Nephron (organoid): ENCODE measurements at regions not wholly inside any gene's neighbourhood (a gene's known extent, or its start where the extent isn't known, plus 50 kb on each side); places are given as distances from the start of the nearest gene placed in this dataset.
A peak's percentile ranks its signal among the peaks of the same experiment; 100 is the strongest.

Experiments used
- H3K27ac Mint-ChIP-seq, 3 experiments: 2 replicates each; pipeline ENCODE4 v1.8.0; 2020; ENCODE audit warnings: mixed read lengths in 3 of 3, mild to moderate bottlenecking in 2 of 3, moderate library complexity in 1 of 3
- H3K27me3 Mint-ChIP-seq: 2 replicates; pipeline ENCODE4 v1.8.0; 2021; ENCODE audit warnings: low read depth, mild to moderate bottlenecking, moderate library complexity, mixed read lengths
- H3K36me3 Mint-ChIP-seq: 2 replicates; pipeline ENCODE4 v1.8.0; 2020; ENCODE audit warnings: low read depth, mixed read lengths
- H3K4me1 Mint-ChIP-seq: 2 replicates; pipeline ENCODE4 v1.8.0; 2020; ENCODE audit warnings: mixed read lengths
- H3K4me3 Mint-ChIP-seq, 3 experiments: 2 replicates each; pipeline ENCODE4 v1.8.0; 2020; ENCODE audit warnings: mild to moderate bottlenecking in 3 of 3, mixed read lengths in 3 of 3, moderate library complexity in 2 of 3
- H3K9me3 Mint-ChIP-seq: 2 replicates; pipeline ENCODE4 v1.8.0; 2020; ENCODE audit warnings: mixed read lengths
- TF ChIP-seq, protein P1 (sequence below), 3 experiments: fragments of 200-600 bp; sonication (generic); IDR thresholded peaks; one replicate each; pipeline ENCODE4 v1.5.0; 2021; ENCODE audit warnings: antibody characterized with exemption in 3 of 3; ENCODE audit not compliant: unreplicated experiment in 3 of 3

DNA sequence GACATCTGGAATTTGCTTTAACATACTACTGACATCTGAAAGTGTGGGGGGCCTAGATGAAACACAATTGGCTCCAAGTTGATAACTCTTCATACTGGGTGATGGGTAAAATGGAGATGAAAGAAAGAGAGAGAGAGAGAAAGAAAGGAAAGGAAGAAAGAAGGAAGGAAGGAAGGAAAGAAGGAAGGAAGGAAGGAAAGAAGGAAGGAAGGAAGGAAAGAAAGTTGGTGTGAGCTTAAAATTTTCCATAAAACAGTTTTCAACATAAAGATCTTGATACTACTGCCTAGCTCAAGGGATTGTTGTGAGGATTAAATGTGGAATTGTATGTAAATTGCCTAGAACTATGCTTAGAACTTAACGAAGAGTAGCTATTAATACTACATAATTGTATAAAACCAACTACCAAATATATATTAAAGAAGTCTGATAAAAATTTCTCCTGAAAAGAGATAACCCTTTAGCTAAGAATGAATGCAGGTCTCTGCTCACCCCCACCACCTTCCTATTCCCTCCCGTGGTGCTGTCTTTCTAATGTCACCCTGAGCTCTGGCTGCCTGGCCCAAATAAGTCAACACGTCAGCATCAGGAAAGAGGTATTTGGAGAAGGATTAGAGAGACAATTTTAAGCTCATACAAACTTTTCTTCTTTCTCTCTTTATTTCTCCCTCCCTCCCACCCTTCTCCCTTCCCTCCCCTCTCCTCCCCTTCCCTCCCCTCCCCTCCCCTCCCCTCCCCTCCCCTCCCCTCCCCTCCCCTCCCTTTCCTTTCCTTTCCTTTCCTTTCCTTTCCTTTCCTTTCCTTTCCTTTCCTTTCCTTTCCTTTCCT is 89.3 kb upstream of the SGIP1 start:
- no peaks in the 10 kb centered on the region for H3K9me3 Mint-ChIP-seq
- no peaks in the 10 kb centered on the region for H3K27me3 Mint-ChIP-seq
- TF ChIP-seq, protein P1, sequence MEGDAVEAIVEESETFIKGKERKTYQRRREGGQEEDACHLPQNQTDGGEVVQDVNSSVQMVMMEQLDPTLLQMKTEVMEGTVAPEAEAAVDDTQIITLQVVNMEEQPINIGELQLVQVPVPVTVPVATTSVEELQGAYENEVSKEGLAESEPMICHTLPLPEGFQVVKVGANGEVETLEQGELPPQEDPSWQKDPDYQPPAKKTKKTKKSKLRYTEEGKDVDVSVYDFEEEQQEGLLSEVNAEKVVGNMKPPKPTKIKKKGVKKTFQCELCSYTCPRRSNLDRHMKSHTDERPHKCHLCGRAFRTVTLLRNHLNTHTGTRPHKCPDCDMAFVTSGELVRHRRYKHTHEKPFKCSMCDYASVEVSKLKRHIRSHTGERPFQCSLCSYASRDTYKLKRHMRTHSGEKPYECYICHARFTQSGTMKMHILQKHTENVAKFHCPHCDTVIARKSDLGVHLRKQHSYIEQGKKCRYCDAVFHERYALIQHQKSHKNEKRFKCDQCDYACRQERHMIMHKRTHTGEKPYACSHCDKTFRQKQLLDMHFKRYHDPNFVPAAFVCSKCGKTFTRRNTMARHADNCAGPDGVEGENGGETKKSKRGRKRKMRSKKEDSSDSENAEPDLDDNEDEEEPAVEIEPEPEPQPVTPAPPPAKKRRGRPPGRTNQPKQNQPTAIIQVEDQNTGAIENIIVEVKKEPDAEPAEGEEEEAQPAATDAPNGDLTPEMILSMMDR (IDR thresholded peaks at IDR 0.05; ENCODE audit: unreplicated experiment in 3 of 3): no peak
- H3K36me3 Mint-ChIP-seq: no peaks in the 10 kb centered on the region
- no peak overlapping the region for H3K27ac Mint-ChIP-seq
- H3K4me3 Mint-ChIP-seq: no peak overlapping the region
- H3K4me1 Mint-ChIP-seq: peaks cover 6% of the 10 kb centered on the region

DNA sequence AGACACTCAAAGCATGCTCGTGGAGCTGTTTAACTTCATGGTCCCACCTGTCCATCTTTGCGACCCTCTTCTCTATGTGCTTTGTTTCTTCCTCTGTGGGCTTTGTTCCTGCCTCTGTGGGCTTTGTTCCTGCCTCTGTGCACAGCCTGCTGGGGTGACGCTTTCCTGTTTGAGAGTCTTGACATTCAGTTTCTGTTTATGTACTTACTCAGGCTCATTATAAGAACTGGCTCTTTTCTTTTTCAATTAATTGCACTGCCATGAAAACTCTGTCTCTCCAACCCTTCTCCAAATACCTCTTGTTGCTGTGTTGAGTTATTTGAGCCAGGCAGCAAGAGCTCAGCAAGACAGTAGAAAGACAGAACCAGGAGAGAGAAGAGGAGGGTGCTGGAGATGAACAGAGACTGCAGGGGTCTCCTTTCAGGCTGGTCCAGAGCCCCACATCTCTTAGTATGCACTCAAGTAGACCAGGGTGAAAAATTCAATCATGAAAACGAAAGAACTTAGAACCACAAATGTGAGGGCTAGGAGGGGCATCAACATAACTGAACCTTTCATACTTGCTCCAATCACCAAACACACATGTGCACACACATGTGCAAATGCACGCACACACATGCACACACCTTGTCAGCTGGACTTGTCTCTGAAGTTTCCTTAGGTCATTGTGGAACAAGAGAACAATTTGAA is 88.3 kb upstream of the SGIP1 start:
- peak overlapping the region; percentile 2 to 68 (median 43) for H3K27ac Mint-ChIP-seq
- TF ChIP-seq, protein P1 (IDR thresholded peaks at IDR 0.05; ENCODE audit: unreplicated experiment in 3 of 3): no peak
- H3K9me3 Mint-ChIP-seq: no peaks in the 10 kb centered on the region
- peaks cover 6% of the 10 kb centered on the region for H3K4me1 Mint-ChIP-seq
- H3K27me3 Mint-ChIP-seq: no peaks in the 10 kb centered on the region
- no peaks in the 10 kb centered on the region for H3K36me3 Mint-ChIP-seq
- H3K4me3 Mint-ChIP-seq: no peak overlapping the region

DNA sequence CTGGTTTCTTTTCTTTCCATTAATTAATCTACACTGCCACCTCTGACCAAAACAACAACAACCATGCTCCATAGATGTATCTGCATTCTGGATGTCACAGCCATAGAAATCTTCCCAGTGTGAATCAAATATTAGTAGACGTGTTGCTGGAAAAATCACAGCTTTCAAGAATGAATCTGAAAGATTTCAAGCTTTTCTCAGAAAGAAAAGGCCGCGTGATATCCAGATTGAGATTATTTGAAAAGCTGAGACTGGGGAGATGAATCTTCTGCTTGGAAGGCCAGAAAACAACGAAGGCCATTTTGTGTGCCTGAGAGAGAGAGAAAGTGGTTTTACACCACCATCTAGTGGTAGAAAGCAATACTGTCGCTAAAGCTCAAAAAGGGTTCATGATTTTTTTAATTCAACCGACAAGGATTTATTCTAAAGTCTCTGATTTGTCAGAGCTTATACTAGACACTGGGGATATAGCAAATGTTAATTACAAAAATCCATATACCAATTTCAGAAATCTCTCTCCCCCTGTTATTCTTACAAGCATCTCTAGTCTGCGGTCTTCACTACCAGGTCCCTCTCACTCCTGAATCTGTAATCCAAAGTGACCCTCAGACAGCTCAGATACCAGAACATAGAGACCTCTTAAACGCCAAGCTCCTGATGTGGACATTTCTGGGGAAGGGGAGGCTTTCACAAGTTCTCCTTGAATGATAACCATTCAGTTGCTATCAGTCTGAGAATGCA is 87.5 kb upstream of the SGIP1 start:
- Mint-ChIP-seq H3K27ac (peak overlapping the region; percentile 2 to 68 (median 43)), H3K4me3 (no peak overlapping the region), H3K4me1 (peaks cover 6% of the 10 kb centered on the region), H3K36me3 (no peaks in the 10 kb centered on the region), H3K9me3 (no peaks in the 10 kb centered on the region), H3K27me3 (no peaks in the 10 kb centered on the region)
- TF ChIP-seq, protein P1 (IDR thresholded peaks at IDR 0.05; ENCODE audit: unreplicated experiment in 3 of 3): peak; percentile 87 to 90 (median 89)

DNA sequence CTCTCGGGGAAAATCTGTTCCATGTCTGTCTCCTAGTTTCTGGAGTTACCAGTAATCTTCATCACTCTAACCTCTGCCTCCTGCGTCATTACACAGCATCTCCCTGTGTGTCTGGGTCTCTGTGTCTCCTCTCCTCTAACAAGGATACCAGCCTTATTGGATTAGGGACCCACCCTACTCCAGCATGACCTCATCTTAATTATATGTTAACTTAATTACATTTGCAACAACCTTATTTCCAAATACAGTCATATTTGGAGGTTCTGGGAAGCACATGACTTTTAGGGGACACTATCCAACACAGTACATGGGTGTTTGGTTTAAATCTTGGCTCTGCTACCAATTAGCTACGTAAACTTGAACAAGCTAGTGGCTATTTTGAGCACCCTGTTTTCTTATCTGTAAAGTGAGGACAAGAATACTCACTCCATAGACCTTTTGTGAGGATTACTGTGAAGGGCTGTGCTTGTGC is 83.9 kb upstream of the SGIP1 start:
- Mint-ChIP-seq H3K4me3 (no peak overlapping the region), H3K9me3 (no peaks in the 10 kb centered on the region), H3K36me3 (no peaks in the 10 kb centered on the region), H3K4me1 (peaks cover 6% of the 10 kb centered on the region), H3K27ac (no peak overlapping the region), H3K27me3 (no peaks in the 10 kb centered on the region)
- TF ChIP-seq, protein P1 (IDR thresholded peaks at IDR 0.05; ENCODE audit: unreplicated experiment in 3 of 3): no peak

DNA sequence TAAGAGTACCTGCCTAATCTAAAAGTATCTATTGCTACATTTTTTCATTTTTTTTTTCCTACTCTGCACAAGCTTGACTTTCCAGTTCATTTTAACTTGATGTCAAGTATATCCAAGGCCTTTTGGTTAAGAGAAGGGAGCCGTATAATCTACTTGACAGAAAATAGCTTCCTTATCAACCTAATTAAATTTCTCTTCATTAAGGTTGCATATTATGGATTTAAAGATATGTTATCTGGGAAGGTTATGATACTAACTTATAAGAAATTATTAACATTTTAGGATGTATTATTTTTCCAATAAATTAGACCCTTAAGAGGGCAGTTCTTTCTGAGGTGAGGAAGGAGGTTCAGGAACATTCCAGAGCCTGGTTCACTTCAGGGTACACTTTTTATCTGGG is 83.1 kb upstream of the SGIP1 start:
- Mint-ChIP-seq H3K4me1 (peaks cover 6% of the 10 kb centered on the region), H3K27ac (no peak overlapping the region), H3K9me3 (no peaks in the 10 kb centered on the region), H3K36me3 (no peaks in the 10 kb centered on the region), H3K27me3 (no peaks in the 10 kb centered on the region), H3K4me3 (no peak overlapping the region)
- TF ChIP-seq, protein P1 (IDR thresholded peaks at IDR 0.05; ENCODE audit: unreplicated experiment in 3 of 3): no peak
